Neuronal stem cell (in vitro differentiated cells): ENCODE measurements at regions not wholly inside any gene's neighbourhood (a gene's known extent, or its start where the extent isn't known, plus 50 kb on each side); places are given as distances from the start of the nearest gene placed in this dataset.

Experiments
- DNase-seq: peaks from one replicate; pipeline ENCODE4 v3.0.0-alpha.2; 2013; ENCODE audit warnings: low spot score
- H2AFZ ChIP-seq: one replicate; pipeline ENCODE4 v1.6.1; 2013; ENCODE audit warnings: mild to moderate bottlenecking, low read length, inconsistent platforms
- H2AK5ac ChIP-seq: 2 replicates; pipeline ENCODE4 v1.6.1; 2013; ENCODE audit warnings: low read depth, mild to moderate bottlenecking, inconsistent platforms, low read length, moderate library complexity, mixed read lengths
- H2BK120ac ChIP-seq: 2 replicates; pipeline ENCODE4 v1.6.1; 2013; ENCODE audit warnings: low read depth, mild to moderate bottlenecking, inconsistent platforms, low read length, moderate library complexity, mixed read lengths
- H2BK12ac ChIP-seq: one replicate; pipeline ENCODE4 v1.6.1; 2013; ENCODE audit warnings: low read length, inconsistent platforms
- H2BK15ac ChIP-seq: 2 replicates; pipeline ENCODE4 v1.6.1; 2013; ENCODE audit warnings: mild to moderate bottlenecking, low read length, inconsistent platforms, mixed read lengths
- H2BK5ac ChIP-seq: one replicate; pipeline ENCODE4 v1.6.1; 2013; ENCODE audit warnings: inconsistent platforms, mild to moderate bottlenecking, low read length, moderate library complexity
- H3K14ac ChIP-seq: one replicate; pipeline ENCODE4 v1.6.1; 2013; ENCODE audit warnings: low read length, inconsistent platforms
- H3K18ac ChIP-seq: 2 replicates; pipeline ENCODE4 v1.6.1; 2013; ENCODE audit warnings: low read length, inconsistent platforms
- H3K23ac ChIP-seq: 2 replicates; pipeline ENCODE4 v1.6.1; 2013; ENCODE audit warnings: low read depth, mild to moderate bottlenecking, mixed read lengths, low read length, inconsistent platforms; ENCODE audit not compliant: poor library complexity
- H3K27ac ChIP-seq: replicated peaks from 3 replicates; pipeline ENCODE4 v1.5.1; 2013; ENCODE audit warnings: low read length, inconsistent platforms
- H3K27me3 ChIP-seq, 3 experiments: 2 replicates each; pipeline ENCODE4 v1.6.1; 2013; ENCODE audit warnings: low read length in 3 of 3, mild to moderate bottlenecking in 2 of 3, inconsistent platforms in 1 of 3, low read depth in 1 of 3, mixed read lengths in 1 of 3, moderate library complexity in 1 of 3; ENCODE audit not compliant: control insufficient read depth in 3 of 3, insufficient read depth in 3 of 3
- H3K36me3 ChIP-seq, 2 donors: replicated peaks in 1 of 2; 2 replicates each; pipeline ENCODE4 v1.6.1; 2013; ENCODE audit warnings: low read length in 2 of 2; ENCODE audit not compliant: control insufficient read depth in 2 of 2, insufficient read depth in 2 of 2
- H3K4ac ChIP-seq: 2 replicates; pipeline ENCODE4 v1.6.1; 2013; ENCODE audit warnings: inconsistent platforms, mild to moderate bottlenecking, low read length, moderate library complexity
- H3K4me1 ChIP-seq, 2 donors: 1 replicate in 1 of 2; 2 replicates in 1 of 2; pipeline ENCODE4 v1.6.1; 2013; ENCODE audit warnings: low read length in 2 of 2, low read depth in 1 of 2; ENCODE audit not compliant: control insufficient read depth in 2 of 2, insufficient read depth in 1 of 2
- H3K4me2 ChIP-seq: one replicate; pipeline ENCODE4 v1.6.1; 2013; ENCODE audit warnings: mild to moderate bottlenecking, low read length, inconsistent platforms; ENCODE audit not compliant: insufficient read depth, poor library complexity, severe bottlenecking
- H3K4me3 ChIP-seq, 2 donors: 2 replicates each; pipeline ENCODE4 v1.5.1; 2013; ENCODE audit warnings: low read length in 2 of 2, mild to moderate bottlenecking in 2 of 2, inconsistent platforms in 1 of 2, moderate library complexity in 1 of 2
- H3K79me1 ChIP-seq: one replicate; pipeline ENCODE4 v1.6.1; 2013; ENCODE audit warnings: low read depth, mild to moderate bottlenecking, inconsistent platforms, low read length, moderate library complexity
- H3K9ac ChIP-seq: one replicate; pipeline ENCODE4 v1.6.1; 2013; ENCODE audit warnings: mild to moderate bottlenecking, low read depth, low read length, inconsistent platforms; ENCODE audit not compliant: poor library complexity
- H3K9me3 ChIP-seq, 2 donors: replicated peaks in 1 of 2; 2 replicates each; pipeline versions ENCODE3 to v1.6.1; 2013; ENCODE audit warnings: low read length in 2 of 2, mild to moderate bottlenecking in 2 of 2, inconsistent platforms in 1 of 2, low read depth in 1 of 2, mixed read lengths in 1 of 2, moderate library complexity in 1 of 2; ENCODE audit not compliant: control insufficient read depth in 2 of 2, insufficient read depth in 1 of 2
- H4K8ac ChIP-seq: one replicate; pipeline ENCODE4 v1.6.1; 2013; ENCODE audit warnings: low read depth, mild to moderate bottlenecking, inconsistent platforms, low read length, moderate library complexity
- H4K91ac ChIP-seq: one replicate; pipeline ENCODE4 v1.6.1; 2013; ENCODE audit warnings: low read length, low read depth, mild to moderate bottlenecking, inconsistent platforms; ENCODE audit not compliant: poor library complexity
- WGBS, 2 donors: extraction: QIAGEN DNeasy Blood & Tissue Kit; methylation state at CpG; one replicate each; pipeline ENCODE4 v1.1.7; 2013; ENCODE audit warnings: missing lambda C conversion rate in 2 of 2, mixed read lengths in 1 of 2; ENCODE audit not compliant: insufficient read length in 2 of 2, insufficient replicate concordance in 1 of 2; ENCODE audit errors: extremely low coverage in 2 of 2; 5-methylcytosine and 5-hydroxymethylcytosine counted together

- H2AK5ac ChIP-seq, result no peak overlapping the region
- H2AFZ ChIP-seq, result no peak overlapping the region
- no peaks in the 10 kb centered on the region for H3K79me1 ChIP-seq
- peaks cover 0 to 3% of the 10 kb centered on the region in 2 donors for H3K9me3 ChIP-seq
- H2BK5ac ChIP-seq, result no peak overlapping the region
- no peak overlapping the region for H3K27ac ChIP-seq
- no peaks in the 10 kb centered on the region for H3K36me3 ChIP-seq
- H3K4me3 ChIP-seq, result no peak overlapping the region
- no peak overlapping the region for H3K9ac ChIP-seq
- peaks cover 5 to 9% of the 10 kb centered on the region in 2 donors for H3K4me1 ChIP-seq
- DNase-seq, result peak; percentile 6
- no CpG with 5 or more reads among the region's 1 CpG for WGBS, 2 donors
- H3K18ac ChIP-seq, result no peak overlapping the region
- H3K14ac ChIP-seq, result no peak overlapping the region
- H3K23ac ChIP-seq, result no peak overlapping the region
- no peak overlapping the region for H2BK12ac ChIP-seq
- H4K91ac ChIP-seq, result no peak overlapping the region
- H4K8ac ChIP-seq, result no peak overlapping the region
- H3K27me3 ChIP-seq, result no peaks in the 10 kb centered on the region
- H2BK15ac ChIP-seq, result no peak overlapping the region
- no peak overlapping the region for H3K4me2 ChIP-seq
- no peak overlapping the region for H3K4ac ChIP-seq
- no peak overlapping the region for H2BK120ac ChIP-seq
Observed at GRCh38 chr3:40741729-40742128, 217.0 kb downstream of the ZNF621 start.

DNA sequence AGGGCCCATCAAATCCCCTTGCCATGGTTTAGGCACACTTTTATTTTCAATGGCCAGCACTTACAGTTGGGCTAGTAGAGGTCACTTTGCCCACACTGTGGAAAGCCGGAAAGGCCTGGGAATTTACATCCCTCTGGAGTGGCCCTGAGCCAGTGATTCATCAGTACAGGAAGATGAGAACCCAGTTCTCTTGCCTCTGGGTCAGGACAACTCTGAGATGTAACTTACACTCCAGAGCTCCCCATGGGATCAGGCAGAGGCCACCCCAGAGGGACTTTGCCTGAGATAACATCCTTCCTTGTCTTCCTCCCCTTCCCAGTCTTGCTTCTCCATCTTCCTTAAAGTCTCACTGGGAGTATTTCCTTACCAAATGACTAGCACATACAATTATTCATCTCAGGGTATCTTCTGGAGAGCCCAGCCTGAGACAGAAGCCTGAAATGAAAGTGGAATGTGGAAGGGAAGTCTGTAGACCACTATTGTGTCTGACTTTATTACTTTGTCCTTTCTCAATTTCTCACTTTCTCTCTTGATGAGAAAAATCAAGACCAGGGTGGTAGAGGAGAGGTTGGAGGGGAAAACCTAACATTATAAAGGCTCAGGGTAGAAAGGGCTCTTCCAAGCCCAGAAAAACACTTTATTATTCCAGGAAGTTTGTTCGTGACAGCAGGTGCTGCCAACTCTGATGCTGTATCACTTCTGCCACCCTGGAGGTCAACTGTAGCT lies 220.8 kb downstream of the ZNF621 start:
- Histone ChIP-seq H3K4me3 (no peak overlapping the region), H3K14ac (no peak overlapping the region), H3K36me3 (no peaks in the 10 kb centered on the region), H3K9ac (no peak overlapping the region), H2AFZ (no peak overlapping the region), H2AK5ac (no peak overlapping the region), H2BK12ac (no peak overlapping the region), H3K4me1 (peaks cover 6 to 9% of the 10 kb centered on the region in 2 donors), H2BK5ac (no peak overlapping the region), H3K27ac (no peak overlapping the region), H3K27me3 (no peaks in the 10 kb centered on the region), H4K8ac (no peak overlapping the region), H2BK120ac (no peak overlapping the region), H3K9me3 (no peaks in the 10 kb centered on the region), H3K79me1 (no peaks in the 10 kb centered on the region), H3K18ac (no peak overlapping the region), H3K4me2 (no peak overlapping the region), H3K23ac (no peak overlapping the region), H3K4ac (no peak overlapping the region), H4K91ac (no peak overlapping the region), H2BK15ac (no peak overlapping the region)
- DNase-seq, result no peak
- no CpG with 5 or more reads among the region's 2 CpGs for WGBS, 2 donors

GRCh38 chr3:40751666-40752065 lies 226.9 kb downstream of the ZNF621 start:
- Histone ChIP-seq H3K4ac (no peak overlapping the region), H3K18ac (no peak overlapping the region), H3K4me3 (no peak overlapping the region), H3K4me2 (no peak overlapping the region), H2BK15ac (no peak overlapping the region), H3K79me1 (no peaks in the 10 kb centered on the region), H3K9me3 (no peaks in the 10 kb centered on the region), H3K36me3 (no peaks in the 10 kb centered on the region), H3K27me3 (no peaks in the 10 kb centered on the region), H3K27ac (no peak overlapping the region), H4K8ac (no peak overlapping the region), H2AFZ (no peak overlapping the region), H2BK120ac (no peak overlapping the region), H4K91ac (no peak overlapping the region), H2BK12ac (no peak overlapping the region), H2BK5ac (no peak overlapping the region), H3K9ac (no peak overlapping the region), H3K4me1 (peaks cover 0 to 1% of the 10 kb centered on the region in 2 donors), H2AK5ac (no peak overlapping the region), H3K14ac (no peak overlapping the region), H3K23ac (no peak overlapping the region)
- no peak for DNase-seq
- WGBS, 2 donors, result no CpG with 5 or more reads among the region's 1 CpG

DNA sequence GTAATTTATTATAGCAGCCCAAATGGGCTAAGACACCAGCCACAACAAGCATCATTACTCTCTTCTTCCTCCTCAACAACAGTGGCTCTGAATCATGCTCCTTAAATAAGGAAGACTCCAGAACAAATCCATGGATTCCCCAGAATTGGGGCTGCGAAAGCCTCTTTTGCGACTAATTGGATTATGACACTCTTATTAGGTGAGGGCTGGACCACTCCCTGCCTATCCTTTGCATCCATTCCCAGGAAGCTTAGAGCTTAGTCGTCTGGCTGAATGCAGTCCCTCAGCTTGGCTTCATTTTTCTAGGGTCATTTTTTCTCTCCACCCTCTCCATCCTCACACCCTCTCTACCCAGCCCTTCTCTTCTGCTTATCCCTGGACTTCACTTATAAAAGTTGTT lies 227.7 kb downstream of the ZNF621 start:
- H2AFZ ChIP-seq, result no peak overlapping the region
- H2BK120ac ChIP-seq, result no peak overlapping the region
- no peak overlapping the region for H3K4ac ChIP-seq
- no peak overlapping the region for H3K18ac ChIP-seq
- H3K4me1 ChIP-seq, result peaks cover 0 to 1% of the 10 kb centered on the region in 2 donors
- H3K36me3 ChIP-seq, result no peaks in the 10 kb centered on the region
- no peak overlapping the region for H3K27ac ChIP-seq
- DNase-seq, result no peak
- no peak overlapping the region for H4K91ac ChIP-seq
- H3K9me3 ChIP-seq, result no peaks in the 10 kb centered on the region
- no peak overlapping the region for H3K14ac ChIP-seq
- H3K4me3 ChIP-seq, result no peak overlapping the region
- no peak overlapping the region for H2BK5ac ChIP-seq
- no peaks in the 10 kb centered on the region for H3K27me3 ChIP-seq
- H2AK5ac ChIP-seq, result no peak overlapping the region
- H2BK15ac ChIP-seq, result no peak overlapping the region
- H4K8ac ChIP-seq, result no peak overlapping the region
- H3K9ac ChIP-seq, result no peak overlapping the region
- no peak overlapping the region for H2BK12ac ChIP-seq
- no peak overlapping the region for H3K4me2 ChIP-seq
- no peak overlapping the region for H3K23ac ChIP-seq
- no CpG with 5 or more reads among the region's 3 CpGs for WGBS, 2 donors
- H3K79me1 ChIP-seq, result no peaks in the 10 kb centered on the region
